B cell (primary cell): ENCODE measurements at regions not wholly inside any gene's neighbourhood (a gene's known extent, or its start where the extent isn't known, plus 50 kb on each side); places are given as distances from the start of the nearest gene placed in this dataset.

Experiments used
- EZH2 ChIP-seq: IDR thresholded peaks from 2 replicates; pipeline ENCODE4 v1.6.1; 2012; ENCODE audit warnings: borderline replicate concordance, low read depth, mild to moderate bottlenecking, moderate library complexity, low read length; ENCODE audit not compliant: insufficient read depth, poor library complexity, severe bottlenecking
- TF ChIP-seq, protein P1 (sequence below): fragments of 200-600 bp; IDR thresholded peaks from one replicate; pipeline ENCODE4 v1.8.0; 2022; ENCODE audit warnings: antibody characterized with exemption, mild to moderate bottlenecking

DNA sequence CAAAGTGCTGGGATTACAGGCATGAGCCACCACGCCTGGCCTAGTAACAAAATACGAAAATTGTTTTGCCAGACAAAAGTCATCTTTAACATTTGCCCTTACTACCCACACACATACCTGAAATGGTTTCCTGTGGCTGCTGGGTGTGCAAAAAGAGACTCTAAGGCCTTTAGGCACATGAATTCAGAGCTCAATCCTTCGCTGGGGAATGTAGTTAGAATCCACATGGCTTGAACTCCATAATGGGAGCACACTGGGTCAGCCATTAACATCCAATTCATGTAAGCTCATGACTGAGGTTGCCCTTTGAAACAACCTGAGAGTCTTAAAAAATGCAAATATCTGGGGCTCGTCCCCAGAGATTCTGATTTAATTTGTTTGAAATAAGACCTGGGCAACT is 87.8 kb downstream of the HPGD start:
- TF ChIP-seq EZH2, result no peak
- TF ChIP-seq, protein P1, sequence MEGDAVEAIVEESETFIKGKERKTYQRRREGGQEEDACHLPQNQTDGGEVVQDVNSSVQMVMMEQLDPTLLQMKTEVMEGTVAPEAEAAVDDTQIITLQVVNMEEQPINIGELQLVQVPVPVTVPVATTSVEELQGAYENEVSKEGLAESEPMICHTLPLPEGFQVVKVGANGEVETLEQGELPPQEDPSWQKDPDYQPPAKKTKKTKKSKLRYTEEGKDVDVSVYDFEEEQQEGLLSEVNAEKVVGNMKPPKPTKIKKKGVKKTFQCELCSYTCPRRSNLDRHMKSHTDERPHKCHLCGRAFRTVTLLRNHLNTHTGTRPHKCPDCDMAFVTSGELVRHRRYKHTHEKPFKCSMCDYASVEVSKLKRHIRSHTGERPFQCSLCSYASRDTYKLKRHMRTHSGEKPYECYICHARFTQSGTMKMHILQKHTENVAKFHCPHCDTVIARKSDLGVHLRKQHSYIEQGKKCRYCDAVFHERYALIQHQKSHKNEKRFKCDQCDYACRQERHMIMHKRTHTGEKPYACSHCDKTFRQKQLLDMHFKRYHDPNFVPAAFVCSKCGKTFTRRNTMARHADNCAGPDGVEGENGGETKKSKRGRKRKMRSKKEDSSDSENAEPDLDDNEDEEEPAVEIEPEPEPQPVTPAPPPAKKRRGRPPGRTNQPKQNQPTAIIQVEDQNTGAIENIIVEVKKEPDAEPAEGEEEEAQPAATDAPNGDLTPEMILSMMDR, result no peak
